HG03097 (cell line): ENCODE measurements at regions not wholly inside any gene's neighbourhood (a gene's known extent, or its start where the extent isn't known, plus 50 kb on each side); places are given as distances from the start of the nearest gene placed in this dataset.

ENCODE experiments used
- ATAC-seq: cut with Tn5 transposase; IDR thresholded peaks from one replicate; pipeline ENCODE4 v1.9.1; 2021; ENCODE audit not compliant: unreplicated experiment, low FRiP score

- ATAC-seq, result no peak
These were observed 102.3 kb downstream of the LIPG start for GRCh38 chr18:49663899-49664890.

GRCh38 chr18:49662506-49662905, 100.6 kb downstream of the LIPG start:
- ATAC-seq, result no peak

- no peak for ATAC-seq
These were observed 97.1 kb downstream of the LIPG start for GRCh38 chr18:49658823-49659404.

- no peak for ATAC-seq
These were observed 94.3 kb downstream of the LIPG start for GRCh38 chr18:49656073-49656692.

GRCh38 chr18:49655266-49656072, 93.6 kb downstream of the LIPG start:
- no peak for ATAC-seq

GRCh38 chr18:49654347-49654746, 92.5 kb downstream of the LIPG start:
- no peak for ATAC-seq

- no peak for ATAC-seq
These were observed 91.2 kb downstream of the LIPG start for GRCh38 chr18:49652881-49653724.

- ATAC-seq, result no peak
These were observed 89.2 kb downstream of the LIPG start for GRCh38 chr18:49651033-49651432.

GRCh38 chr18:49650426-49650891, 88.6 kb downstream of the LIPG start:
- ATAC-seq, result no peak

GRCh38 chr18:49648811-49649210, 87.0 kb downstream of the LIPG start:
- no peak for ATAC-seq
